DOHH2 (cell line): ENCODE measurements at regions not wholly inside any gene's neighbourhood (a gene's known extent, or its start where the extent isn't known, plus 50 kb on each side); places are given as distances from the start of the nearest gene placed in this dataset.

Experiments
- EZH2phosphoT487 ChIP-seq: fragments of 200-600 bp; sonication (generic); IDR thresholded peaks from 2 replicates; pipeline ENCODE4 v1.6.1; 2017; ENCODE audit warnings: borderline replicate concordance, mild to moderate bottlenecking, antibody characterized with exemption, low read length, moderate library complexity, mixed read lengths
- TF ChIP-seq, protein P1 (sequence below): fragments of 200-600 bp; sonication (generic); IDR thresholded peaks from one replicate; pipeline ENCODE4 v1.5.1; 2014; ENCODE audit warnings: antibody characterized with exemption, mild to moderate bottlenecking, low read depth, low read length; ENCODE audit not compliant: poor library complexity, severe bottlenecking

DNA sequence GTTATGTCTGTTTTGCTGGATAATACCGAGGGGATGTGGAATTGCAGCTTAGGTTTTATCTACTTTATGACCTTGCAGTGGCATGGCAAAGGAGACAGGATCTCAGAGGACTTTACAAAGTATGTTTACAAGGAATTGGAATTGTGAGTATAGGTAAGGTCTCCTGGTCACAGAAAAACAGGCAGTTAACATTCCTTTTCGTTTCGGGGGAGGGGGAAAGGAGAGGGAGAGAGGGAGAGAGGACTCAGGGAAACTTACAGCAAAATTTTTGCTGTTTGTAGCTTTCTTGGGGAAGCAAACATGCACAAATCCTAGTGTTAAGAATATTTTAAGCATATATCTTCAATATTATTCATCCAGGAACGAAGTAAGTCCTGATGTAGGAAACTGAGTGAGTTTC, 590.5 kb upstream of the LRFN5 start:
- TF ChIP-seq, protein P1, sequence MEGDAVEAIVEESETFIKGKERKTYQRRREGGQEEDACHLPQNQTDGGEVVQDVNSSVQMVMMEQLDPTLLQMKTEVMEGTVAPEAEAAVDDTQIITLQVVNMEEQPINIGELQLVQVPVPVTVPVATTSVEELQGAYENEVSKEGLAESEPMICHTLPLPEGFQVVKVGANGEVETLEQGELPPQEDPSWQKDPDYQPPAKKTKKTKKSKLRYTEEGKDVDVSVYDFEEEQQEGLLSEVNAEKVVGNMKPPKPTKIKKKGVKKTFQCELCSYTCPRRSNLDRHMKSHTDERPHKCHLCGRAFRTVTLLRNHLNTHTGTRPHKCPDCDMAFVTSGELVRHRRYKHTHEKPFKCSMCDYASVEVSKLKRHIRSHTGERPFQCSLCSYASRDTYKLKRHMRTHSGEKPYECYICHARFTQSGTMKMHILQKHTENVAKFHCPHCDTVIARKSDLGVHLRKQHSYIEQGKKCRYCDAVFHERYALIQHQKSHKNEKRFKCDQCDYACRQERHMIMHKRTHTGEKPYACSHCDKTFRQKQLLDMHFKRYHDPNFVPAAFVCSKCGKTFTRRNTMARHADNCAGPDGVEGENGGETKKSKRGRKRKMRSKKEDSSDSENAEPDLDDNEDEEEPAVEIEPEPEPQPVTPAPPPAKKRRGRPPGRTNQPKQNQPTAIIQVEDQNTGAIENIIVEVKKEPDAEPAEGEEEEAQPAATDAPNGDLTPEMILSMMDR = no peak
- TF ChIP-seq EZH2phosphoT487 = no peak
